GM23338 (cell line): ENCODE measurements at regions not wholly inside any gene's neighbourhood (a gene's known extent, or its start where the extent isn't known, plus 50 kb on each side); places are given as distances from the start of the nearest gene placed in this dataset.
A peak's percentile ranks its signal among the peaks of the same experiment; 100 is the strongest.

Experiments
- ATAC-seq: fragments of 200-7000 bp; cut with Tn5 transposase; 3 replicates; pipeline ENCODE4 v1.9.1; 2020
- DNase-seq: peaks from one replicate; pipeline ENCODE4 v3.0.0-alpha.2; 2015; ENCODE audit warnings: low spot score
- H2AFZ ChIP-seq: fragments of 200-600 bp; sonication (generic); 2 replicates; pipeline ENCODE4 v1.8.0; 2016; ENCODE audit warnings: antibody characterized with exemption, mild to moderate bottlenecking, moderate library complexity
- H3F3A ChIP-seq: fragments of 200-600 bp; sonication (generic); replicated peaks from 2 replicates; pipeline ENCODE4 v1.8.0; 2017; ENCODE audit warnings: antibody characterized with exemption, mixed run types, low read depth
- H3K27ac ChIP-seq: fragments of 200-600 bp; sonication (generic); 2 replicates; pipeline ENCODE4 v1.6.1; 2016; ENCODE audit warnings: low read depth
- H3K27me3 ChIP-seq: fragments of 200-600 bp; sonication (generic); 2 replicates; pipeline ENCODE4 v1.8.0; 2016; ENCODE audit warnings: mild to moderate bottlenecking, mixed run types, moderate library complexity; ENCODE audit not compliant: insufficient read depth
- H3K36me3 ChIP-seq: fragments of 200-600 bp; sonication (generic); 2 replicates; pipeline ENCODE4 v1.8.0; 2016; ENCODE audit warnings: mild to moderate bottlenecking; ENCODE audit not compliant: insufficient read depth
- H3K4me1 ChIP-seq: fragments of 200-600 bp; sonication (generic); 2 replicates; pipeline ENCODE4 v1.8.0; 2016; ENCODE audit warnings: mild to moderate bottlenecking, moderate library complexity; ENCODE audit not compliant: insufficient read depth
- H3K4me2 ChIP-seq: fragments of 200-600 bp; sonication (generic); 2 replicates; pipeline ENCODE4 v1.7.1; 2017; ENCODE audit warnings: mixed run types
- H3K4me3 ChIP-seq: fragments of 200-600 bp; sonication (generic); 2 replicates; pipeline ENCODE4 v1.6.1; 2016; ENCODE audit warnings: mixed run types
- H3K79me2 ChIP-seq: fragments of 200-600 bp; sonication (generic); replicated peaks from 2 replicates; pipeline ENCODE4 v1.8.0; 2017; ENCODE audit warnings: mild to moderate bottlenecking; ENCODE audit not compliant: insufficient read depth
- H3K9me2 ChIP-seq: fragments of 200-600 bp; sonication (generic); 2 replicates; pipeline ENCODE4 v1.8.0; 2017; ENCODE audit not compliant: insufficient read depth
- H4K20me1 ChIP-seq: fragments of 200-600 bp; sonication (generic); replicated peaks from 2 replicates; pipeline ENCODE4 v1.8.0; 2017; ENCODE audit warnings: mild to moderate bottlenecking; ENCODE audit not compliant: insufficient read depth
- H3K27ac Mint-ChIP-seq: 2 replicates; pipeline ENCODE4 v1.8.0; 2020; ENCODE audit warnings: inconsistent platforms, mild to moderate bottlenecking, moderate library complexity, mixed read lengths
- H3K27me3 Mint-ChIP-seq: 3 replicates; pipeline ENCODE4 v1.8.0; 2022; ENCODE audit warnings: low read depth, mild to moderate bottlenecking, moderate library complexity, mixed read lengths, inconsistent platforms; ENCODE audit not compliant: insufficient read depth, poor library complexity
- H3K36me3 Mint-ChIP-seq: 3 replicates; pipeline ENCODE4 v1.8.0; 2021; ENCODE audit warnings: low read depth, mild to moderate bottlenecking, inconsistent platforms, moderate library complexity, mixed read lengths
- H3K4me1 Mint-ChIP-seq: 3 replicates; pipeline ENCODE4 v1.8.0; 2020; ENCODE audit warnings: mild to moderate bottlenecking, inconsistent platforms, mixed read lengths
- H3K4me3 Mint-ChIP-seq: 3 replicates; pipeline ENCODE4 v1.8.0; 2021; ENCODE audit warnings: moderate library complexity, mild to moderate bottlenecking, inconsistent platforms, mixed read lengths
- H3K9me3 Mint-ChIP-seq: 3 replicates; pipeline ENCODE4 v1.8.0; 2020; ENCODE audit warnings: moderate library complexity, mild to moderate bottlenecking, inconsistent platforms, mixed read lengths
- CREB1 ChIP-seq: fragments of 250-450 bp; sonication (Bioruptor Pico); IDR thresholded peaks from 2 replicates; pipeline ENCODE4 v1.5.0; 2020; ENCODE audit warnings: low read depth, mild to moderate bottlenecking, moderate library complexity
- ETS1 ChIP-seq: IDR thresholded peaks from 2 replicates; pipeline ENCODE4 v1.6.1; 2016; ENCODE audit warnings: antibody characterized with exemption
- EZH2 ChIP-seq: fragments of 200-600 bp; sonication (generic); IDR thresholded peaks from one replicate; pipeline ENCODE4 v1.8.0; 2017; ENCODE audit warnings: antibody characterized with exemption, mild to moderate bottlenecking, low read depth; ENCODE audit not compliant: unreplicated experiment
- EZH2phosphoT487 ChIP-seq: fragments of 200-600 bp; sonication (generic); IDR thresholded peaks from one replicate; pipeline ENCODE4 v1.8.1; 2018; ENCODE audit warnings: antibody characterized with exemption; ENCODE audit not compliant: unreplicated experiment
- JUNB ChIP-seq: IDR thresholded peaks from one replicate; pipeline ENCODE4 v1.6.1; 2016; ENCODE audit warnings: antibody characterized with exemption; ENCODE audit not compliant: unreplicated experiment
- NANOG ChIP-seq: IDR thresholded peaks from 2 replicates; pipeline ENCODE4 v1.6.1; 2016; ENCODE audit warnings: antibody characterized with exemption, borderline replicate concordance
- POLR2AphosphoS5 ChIP-seq: IDR thresholded peaks from 2 replicates; pipeline ENCODE4 v1.6.1; 2016; ENCODE audit warnings: antibody characterized with exemption, low read depth
- STAT1 ChIP-seq: IDR thresholded peaks from one replicate; pipeline ENCODE4 v1.6.1; 2016; ENCODE audit warnings: antibody characterized with exemption; ENCODE audit not compliant: unreplicated experiment
- ZNF114 ChIP-seq: fragments of 250-450 bp; sonication (Bioruptor Pico); IDR thresholded peaks from 2 replicates; pipeline ENCODE4 v1.5.0; 2020; ENCODE audit warnings: mild to moderate bottlenecking, moderate library complexity
- ZNF331 ChIP-seq: fragments of 250-450 bp; sonication (Bioruptor Pico); IDR thresholded peaks from 2 replicates; pipeline ENCODE4 v1.5.0; 2020; ENCODE audit warnings: low read depth, mild to moderate bottlenecking, moderate library complexity
- TF ChIP-seq, protein P1 (sequence below), 2 experiments: fragments of 200-600 bp in 1 of 2; sonication (generic) in 1 of 2; conservative IDR thresholded peaks; 2 replicates each; pipeline versions ENCODE4 v1.5.1 to v1.6.1; 2016 to 2017; ENCODE audit warnings: antibody characterized with exemption in 2 of 2, low read depth in 2 of 2, mild to moderate bottlenecking in 2 of 2, moderate library complexity in 1 of 2
- TF ChIP-seq, protein P2 (sequence below): IDR thresholded peaks from one replicate; pipeline ENCODE4 v1.6.1; 2018; ENCODE audit warnings: antibody characterized with exemption; ENCODE audit not compliant: unreplicated experiment

DNA sequence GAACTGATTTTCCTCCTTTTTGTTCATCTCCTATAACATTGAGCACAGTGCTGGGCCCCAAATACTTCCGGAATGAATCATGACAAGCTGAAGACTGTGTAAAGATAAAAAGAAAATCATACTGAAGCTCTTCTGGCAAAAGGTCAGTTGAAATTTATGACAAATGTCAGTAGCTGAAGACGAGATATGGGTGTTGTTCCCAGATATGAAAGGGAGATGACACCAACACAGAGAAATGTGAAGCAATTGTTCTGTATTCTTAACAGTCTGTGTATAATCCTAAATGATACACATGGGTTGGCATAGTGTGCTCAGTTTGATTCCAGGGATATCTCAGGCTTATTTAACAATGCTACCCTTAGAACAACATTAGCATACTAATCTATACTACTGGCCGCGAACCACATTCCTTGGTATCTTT is 170.5 kb upstream of the PITX2 start:
- no peaks in the 10 kb centered on the region for H3K79me2 ChIP-seq
- H3K4me3 ChIP-seq, result no peak overlapping the region
- H3K9me2 ChIP-seq, result no peaks in the 10 kb centered on the region
- ATAC-seq, result peak; percentile 43
- H3K4me1 ChIP-seq, result peaks cover 11% of the 10 kb centered on the region
- no peaks in the 10 kb centered on the region for H3F3A ChIP-seq
- H3K4me1 Mint-ChIP-seq, result peaks cover 34% of the 10 kb centered on the region
- no peaks in the 10 kb centered on the region for H3K27me3 ChIP-seq
- H3K27me3 Mint-ChIP-seq, result no peaks in the 10 kb centered on the region
- no peaks in the 10 kb centered on the region for H3K36me3 Mint-ChIP-seq
- no peaks in the 10 kb centered on the region for H3K9me3 Mint-ChIP-seq
- H3K4me3 Mint-ChIP-seq, result no peak overlapping the region
- no peaks in the 10 kb centered on the region for H4K20me1 ChIP-seq
- no peak overlapping the region for H3K27ac ChIP-seq
- no peak for DNase-seq
- no peaks in the 10 kb centered on the region for H3K36me3 ChIP-seq
- H2AFZ ChIP-seq, result no peak overlapping the region
- H3K4me2 ChIP-seq, result no peak overlapping the region
- TF ChIP-seq ETS1 (no peak), ZNF114 (CRISPR knock-in tag) (no peak), JUNB (no peak), POLR2AphosphoS5 (no peak), STAT1 (no peak), NANOG (no peak), EZH2 (no peak), EZH2phosphoT487 (no peak)
- TF ChIP-seq, protein P1, sequence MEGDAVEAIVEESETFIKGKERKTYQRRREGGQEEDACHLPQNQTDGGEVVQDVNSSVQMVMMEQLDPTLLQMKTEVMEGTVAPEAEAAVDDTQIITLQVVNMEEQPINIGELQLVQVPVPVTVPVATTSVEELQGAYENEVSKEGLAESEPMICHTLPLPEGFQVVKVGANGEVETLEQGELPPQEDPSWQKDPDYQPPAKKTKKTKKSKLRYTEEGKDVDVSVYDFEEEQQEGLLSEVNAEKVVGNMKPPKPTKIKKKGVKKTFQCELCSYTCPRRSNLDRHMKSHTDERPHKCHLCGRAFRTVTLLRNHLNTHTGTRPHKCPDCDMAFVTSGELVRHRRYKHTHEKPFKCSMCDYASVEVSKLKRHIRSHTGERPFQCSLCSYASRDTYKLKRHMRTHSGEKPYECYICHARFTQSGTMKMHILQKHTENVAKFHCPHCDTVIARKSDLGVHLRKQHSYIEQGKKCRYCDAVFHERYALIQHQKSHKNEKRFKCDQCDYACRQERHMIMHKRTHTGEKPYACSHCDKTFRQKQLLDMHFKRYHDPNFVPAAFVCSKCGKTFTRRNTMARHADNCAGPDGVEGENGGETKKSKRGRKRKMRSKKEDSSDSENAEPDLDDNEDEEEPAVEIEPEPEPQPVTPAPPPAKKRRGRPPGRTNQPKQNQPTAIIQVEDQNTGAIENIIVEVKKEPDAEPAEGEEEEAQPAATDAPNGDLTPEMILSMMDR (conservative IDR thresholded peaks at IDR 0.05; ENCODE audit: low read depth in 2 of 2), result no peak
- no peak overlapping the region; the same call in 1 of the 2 replicates for H3K27ac Mint-ChIP-seq

- H3K4me1 Mint-ChIP-seq, result peaks cover 38% of the 10 kb centered on the region
- H3K4me3 ChIP-seq, result no peak overlapping the region
- H3K27ac Mint-ChIP-seq, result no peak overlapping the region; the same call in 1 of the 2 replicates
- H3F3A ChIP-seq, result no peaks in the 10 kb centered on the region
- TF ChIP-seq CREB1, result no peak
- no peak for TF ChIP-seq ZNF331 (CRISPR knock-in tag)
- TF ChIP-seq NANOG, result no peak
- TF ChIP-seq EZH2phosphoT487, result no peak
- TF ChIP-seq, protein P2, sequence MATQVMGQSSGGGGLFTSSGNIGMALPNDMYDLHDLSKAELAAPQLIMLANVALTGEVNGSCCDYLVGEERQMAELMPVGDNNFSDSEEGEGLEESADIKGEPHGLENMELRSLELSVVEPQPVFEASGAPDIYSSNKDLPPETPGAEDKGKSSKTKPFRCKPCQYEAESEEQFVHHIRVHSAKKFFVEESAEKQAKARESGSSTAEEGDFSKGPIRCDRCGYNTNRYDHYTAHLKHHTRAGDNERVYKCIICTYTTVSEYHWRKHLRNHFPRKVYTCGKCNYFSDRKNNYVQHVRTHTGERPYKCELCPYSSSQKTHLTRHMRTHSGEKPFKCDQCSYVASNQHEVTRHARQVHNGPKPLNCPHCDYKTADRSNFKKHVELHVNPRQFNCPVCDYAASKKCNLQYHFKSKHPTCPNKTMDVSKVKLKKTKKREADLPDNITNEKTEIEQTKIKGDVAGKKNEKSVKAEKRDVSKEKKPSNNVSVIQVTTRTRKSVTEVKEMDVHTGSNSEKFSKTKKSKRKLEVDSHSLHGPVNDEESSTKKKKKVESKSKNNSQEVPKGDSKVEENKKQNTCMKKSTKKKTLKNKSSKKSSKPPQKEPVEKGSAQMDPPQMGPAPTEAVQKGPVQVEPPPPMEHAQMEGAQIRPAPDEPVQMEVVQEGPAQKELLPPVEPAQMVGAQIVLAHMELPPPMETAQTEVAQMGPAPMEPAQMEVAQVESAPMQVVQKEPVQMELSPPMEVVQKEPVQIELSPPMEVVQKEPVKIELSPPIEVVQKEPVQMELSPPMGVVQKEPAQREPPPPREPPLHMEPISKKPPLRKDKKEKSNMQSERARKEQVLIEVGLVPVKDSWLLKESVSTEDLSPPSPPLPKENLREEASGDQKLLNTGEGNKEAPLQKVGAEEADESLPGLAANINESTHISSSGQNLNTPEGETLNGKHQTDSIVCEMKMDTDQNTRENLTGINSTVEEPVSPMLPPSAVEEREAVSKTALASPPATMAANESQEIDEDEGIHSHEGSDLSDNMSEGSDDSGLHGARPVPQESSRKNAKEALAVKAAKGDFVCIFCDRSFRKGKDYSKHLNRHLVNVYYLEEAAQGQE, result no peak
- no peak for TF ChIP-seq POLR2AphosphoS5
- no peak for TF ChIP-seq ZNF114 (CRISPR knock-in tag)
- no peak overlapping the region for H3K4me2 ChIP-seq
- DNase-seq, result peak; percentile 42
- no peaks in the 10 kb centered on the region for H3K36me3 ChIP-seq
- no peaks in the 10 kb centered on the region for H3K9me3 Mint-ChIP-seq
- H3K79me2 ChIP-seq, result no peaks in the 10 kb centered on the region
- ATAC-seq, result peak; percentile 91
- H4K20me1 ChIP-seq, result no peaks in the 10 kb centered on the region
- peaks cover 11% of the 10 kb centered on the region for H3K4me1 ChIP-seq
- no peaks in the 10 kb centered on the region for H3K36me3 Mint-ChIP-seq
- peak overlapping the region; percentile 23 for H2AFZ ChIP-seq
- H3K4me3 Mint-ChIP-seq, result no peak overlapping the region; the same call in 2 of the 3 replicates
- no peaks in the 10 kb centered on the region for H3K9me2 ChIP-seq
- H3K27me3 Mint-ChIP-seq, result no peaks in the 10 kb centered on the region
- H3K27ac ChIP-seq, result no peak overlapping the region; the same call in 1 of the 2 replicates
- H3K27me3 ChIP-seq, result no peaks in the 10 kb centered on the region
Observed at GRCh38 chr4:110793890-110794554, 171.1 kb upstream of the PITX2 start.
